Stomach (tissue), 8 donors: ENCODE measurements at regions not wholly inside any gene's neighbourhood (a gene's known extent, or its start where the extent isn't known, plus 50 kb on each side); places are given as distances from the start of the nearest gene placed in this dataset.

Experiments used
- DNase-seq, 2 donors: peaks; one replicate each; pipeline versions ENCODE4 v3.0.0 to v3.0.0-alpha.2; 2013 to 2019
- H3K27ac ChIP-seq, 5 donors: fragments of 200-600 bp in 4 of 5; sonication (generic) in 4 of 5; one replicate each; pipeline ENCODE4 v1.5.1; 2013 to 2019; ENCODE audit warnings: mild to moderate bottlenecking in 1 of 5, moderate library complexity in 1 of 5
- H3K27me3 ChIP-seq, 3 donors: fragments of 200-600 bp; sonication (generic); one replicate each; pipeline ENCODE4 v1.5.1; 2017 to 2019; ENCODE audit warnings: mixed run types in 1 of 3
- H3K36me3 ChIP-seq, 4 donors: fragments of 200-600 bp; sonication (generic); 1 replicate in 3 of 4; 2 replicates in 1 of 4; pipeline ENCODE4 v1.5.1; 2016 to 2019
- H3K4me1 ChIP-seq, 4 donors: fragments of 200-600 bp; sonication (generic); one replicate each; pipeline ENCODE4 v1.5.1; 2016 to 2019
- H3K4me3 ChIP-seq, 4 donors: fragments of 200-600 bp; sonication (generic) in 3 of 4; one replicate each; pipeline ENCODE4 v1.5.1; 2016 to 2019; ENCODE audit warnings: mild to moderate bottlenecking in 1 of 4
- H3K9me3 ChIP-seq, 4 donors: fragments of 200-600 bp; sonication (generic); one replicate each; pipeline ENCODE4 v1.5.1; 2016 to 2019
- EP300 ChIP-seq: sonication (generic); formaldehyde crosslinking; IDR thresholded peaks from one replicate; pipeline ENCODE4 v1.6.1; 2017; ENCODE audit warnings: antibody characterized with exemption
- POLR2A ChIP-seq, 4 donors: fragments of 450-650 bp; IDR thresholded peaks; one replicate each; pipeline ENCODE4 v1.6.1; 2016; ENCODE audit warnings: antibody characterized with exemption in 4 of 4, control low read depth in 2 of 4, mild to moderate bottlenecking in 1 of 4, moderate library complexity in 1 of 4
- POLR2AphosphoS5 ChIP-seq, 3 donors: sonication (generic); formaldehyde crosslinking; IDR thresholded peaks; one replicate each; pipeline ENCODE4 v1.6.1; 2016; ENCODE audit warnings: antibody characterized with exemption in 3 of 3
- WGBS, 5 donors: extraction: QIAGEN DNeasy Blood & Tissue Kit in 3 of 5; methylation state at CpG; one replicate each; pipeline versions ENCODE4 v1.1.5 to v1.1.7; 2013 to 2018; 5-methylcytosine and 5-hydroxymethylcytosine counted together
- intact Hi-C: fragments of 100-400 bp; cut with DNase I; formaldehyde crosslinking; loops from one replicate; pipeline ENCODE4 v1.15.1; 2023; ENCODE audit warnings: low total_unique reads
- TF ChIP-seq, protein P1 (sequence below), 7 experiments: fragments of 450-650 bp in 4 of 7; fragments of 200-600 bp in 3 of 7; sonication (generic) in 3 of 7; IDR thresholded peaks; one replicate each; pipeline ENCODE4 v1.5.1; 2016 to 2019; ENCODE audit warnings: antibody characterized with exemption in 7 of 7, control low read depth in 2 of 7, mild to moderate bottlenecking in 1 of 7
- donor health status: healthy with polysubstance abuse.
- donor health status: Bipolar disorder and iron deficiency.
- donor health status: healthy.

- intact Hi-C loops: no loop called here
- 8 to 28% (median 18%) methylated on average over 1 of the region's 1 CpG for WGBS, 5 donors
- H3K9me3 ChIP-seq: no peaks in the 10 kb centered on the region
Observed at GRCh38 chr4:97493815-97494518, 649.3 kb downstream of the STPG2 start.

DNA sequence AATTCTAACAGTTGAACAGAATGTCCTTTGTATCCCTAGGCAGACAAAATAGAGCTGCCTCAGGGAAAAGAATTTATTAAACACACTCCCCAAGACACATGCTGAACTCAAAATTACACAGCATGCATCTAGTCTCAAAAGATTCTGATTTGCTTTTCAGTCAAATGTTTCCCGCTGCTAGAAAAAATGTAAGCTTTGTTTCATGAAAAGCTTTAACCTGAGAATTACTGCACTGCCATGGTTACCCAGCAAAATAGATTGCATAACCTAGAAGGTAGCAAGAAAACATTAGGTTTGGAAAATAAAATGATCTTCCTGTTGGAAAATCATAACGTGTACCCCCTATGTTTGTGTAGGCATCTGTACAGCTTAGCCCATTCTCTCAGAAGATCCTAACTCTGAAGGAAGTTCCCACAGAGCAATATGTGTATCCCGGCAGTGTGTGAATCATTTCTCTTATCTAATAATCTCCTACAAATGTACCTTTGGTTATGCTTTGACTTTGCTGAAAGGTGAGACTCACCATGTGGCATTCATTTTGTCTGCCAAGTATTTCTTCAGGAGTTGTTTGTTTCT is 646.9 kb downstream of the STPG2 start:
- no peaks in the 10 kb centered on the region for H3K27me3 ChIP-seq
- no peak overlapping the region for H3K27ac ChIP-seq
- H3K4me3 ChIP-seq: no peak overlapping the region
- intact Hi-C loops: no loop called here
- H3K9me3 ChIP-seq: no peaks in the 10 kb centered on the region
- peak in 1 of 2 donors; percentile 14 for DNase-seq
- 26 to 35% (median 33%) methylated on average over 3 of the region's 3 CpGs for WGBS, 5 donors
- TF ChIP-seq POLR2AphosphoS5 (IDR thresholded peaks at IDR 0.05) (no peak), EP300 (no peak), POLR2A (IDR thresholded peaks at IDR 0.05) (no peak)
- TF ChIP-seq, protein P1, sequence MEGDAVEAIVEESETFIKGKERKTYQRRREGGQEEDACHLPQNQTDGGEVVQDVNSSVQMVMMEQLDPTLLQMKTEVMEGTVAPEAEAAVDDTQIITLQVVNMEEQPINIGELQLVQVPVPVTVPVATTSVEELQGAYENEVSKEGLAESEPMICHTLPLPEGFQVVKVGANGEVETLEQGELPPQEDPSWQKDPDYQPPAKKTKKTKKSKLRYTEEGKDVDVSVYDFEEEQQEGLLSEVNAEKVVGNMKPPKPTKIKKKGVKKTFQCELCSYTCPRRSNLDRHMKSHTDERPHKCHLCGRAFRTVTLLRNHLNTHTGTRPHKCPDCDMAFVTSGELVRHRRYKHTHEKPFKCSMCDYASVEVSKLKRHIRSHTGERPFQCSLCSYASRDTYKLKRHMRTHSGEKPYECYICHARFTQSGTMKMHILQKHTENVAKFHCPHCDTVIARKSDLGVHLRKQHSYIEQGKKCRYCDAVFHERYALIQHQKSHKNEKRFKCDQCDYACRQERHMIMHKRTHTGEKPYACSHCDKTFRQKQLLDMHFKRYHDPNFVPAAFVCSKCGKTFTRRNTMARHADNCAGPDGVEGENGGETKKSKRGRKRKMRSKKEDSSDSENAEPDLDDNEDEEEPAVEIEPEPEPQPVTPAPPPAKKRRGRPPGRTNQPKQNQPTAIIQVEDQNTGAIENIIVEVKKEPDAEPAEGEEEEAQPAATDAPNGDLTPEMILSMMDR (IDR thresholded peaks at IDR 0.05): no peak
- H3K36me3 ChIP-seq: no peaks in the 10 kb centered on the region
- no peaks in the 10 kb centered on the region for H3K4me1 ChIP-seq

More at GRCh38 chr4:97493815-97494518, 649.3 kb downstream of the STPG2 start:
- DNase-seq: no peak
- TF ChIP-seq POLR2AphosphoS5 (IDR thresholded peaks at IDR 0.05) (no peak), EP300 (no peak), POLR2A (IDR thresholded peaks at IDR 0.05) (no peak)
- TF ChIP-seq, protein P1 (IDR thresholded peaks at IDR 0.05): no peak
- H3K27me3 ChIP-seq: no peaks in the 10 kb centered on the region
- H3K27ac ChIP-seq: no peak overlapping the region
- no peaks in the 10 kb centered on the region for H3K4me1 ChIP-seq
- H3K4me3 ChIP-seq: no peak overlapping the region
- no peaks in the 10 kb centered on the region for H3K36me3 ChIP-seq

DNA sequence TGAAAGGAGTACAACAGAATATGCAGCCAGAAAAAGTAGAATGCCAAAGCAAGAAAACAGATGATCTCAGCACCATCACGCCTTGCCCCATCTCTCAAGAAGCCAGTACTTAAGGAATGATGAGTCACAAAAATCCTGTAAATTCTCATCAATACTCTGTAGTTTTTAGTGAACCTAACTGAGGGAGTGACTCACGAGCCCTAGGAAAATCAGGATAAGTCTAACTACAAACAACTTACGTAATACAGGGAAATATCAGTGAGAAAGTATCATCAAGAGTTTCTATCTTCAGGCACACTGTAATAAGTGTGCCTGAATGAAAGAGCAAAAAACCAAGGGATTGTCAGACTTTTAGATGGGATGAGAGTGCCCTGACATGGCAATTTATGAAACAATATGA is 644.4 kb downstream of the STPG2 start:
- no peaks in the 10 kb centered on the region for H3K36me3 ChIP-seq
- no peak for DNase-seq
- WGBS, 5 donors: 79 to 88% (median 84%) methylated on average over 3 of the region's 3 CpGs
- H3K27me3 ChIP-seq: no peaks in the 10 kb centered on the region
- no peak overlapping the region for H3K27ac ChIP-seq
- no peaks in the 10 kb centered on the region for H3K4me1 ChIP-seq
- H3K4me3 ChIP-seq: no peak overlapping the region
- no peaks in the 10 kb centered on the region for H3K9me3 ChIP-seq
- intact Hi-C loops: no loop called here
- TF ChIP-seq POLR2A (IDR thresholded peaks at IDR 0.05) (no peak), EP300 (no peak), POLR2AphosphoS5 (IDR thresholded peaks at IDR 0.05) (no peak)
- TF ChIP-seq, protein P1 (IDR thresholded peaks at IDR 0.05): no peak

DNA sequence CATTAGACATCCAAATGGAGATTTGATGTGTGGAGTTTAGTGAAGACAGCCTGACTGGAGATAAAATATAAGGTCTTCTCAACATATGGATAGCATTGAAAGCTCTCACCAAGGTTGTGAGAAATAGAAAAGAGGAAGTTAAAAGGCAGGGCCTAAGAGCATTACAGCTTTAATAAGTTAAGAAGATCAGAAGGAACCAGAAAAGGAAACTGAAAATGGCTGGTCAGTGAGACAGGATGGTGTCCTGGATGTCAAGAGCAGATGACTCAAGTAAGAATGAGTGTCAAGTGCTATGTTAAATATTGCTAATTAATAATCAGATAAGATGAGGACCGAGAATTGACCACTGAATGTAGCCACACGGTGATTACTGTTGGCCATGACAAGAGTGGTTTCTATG is 642.9 kb downstream of the STPG2 start:
- Histone ChIP-seq H3K9me3 (no peaks in the 10 kb centered on the region), H3K36me3 (no peaks in the 10 kb centered on the region), H3K27me3 (no peaks in the 10 kb centered on the region), H3K27ac (no peak overlapping the region), H3K4me1 (no peaks in the 10 kb centered on the region), H3K4me3 (no peak overlapping the region)
- intact Hi-C loops: no loop called here
- TF ChIP-seq EP300: no peak
- TF ChIP-seq POLR2A (IDR thresholded peaks at IDR 0.05): no peak
- TF ChIP-seq, protein P1 (IDR thresholded peaks at IDR 0.05): no peak
- TF ChIP-seq POLR2AphosphoS5 (IDR thresholded peaks at IDR 0.05): no peak
- 81 to 91% (median 86%) methylated on average over 2 of the region's 2 CpGs for WGBS, 5 donors
- DNase-seq: no peak
